PFSK-1 (cell line): ENCODE measurements at regions not wholly inside any gene's neighbourhood (a gene's known extent, or its start where the extent isn't known, plus 50 kb on each side); places are given as distances from the start of the nearest gene placed in this dataset.

ENCODE experiments used
- POLR2AphosphoS5 ChIP-seq: IDR thresholded peaks from 2 replicates; pipeline ENCODE4 v1.6.1; 2012; ENCODE audit warnings: low read depth, mild to moderate bottlenecking, control low read depth, low read length, moderate library complexity
- SIN3A ChIP-seq: IDR thresholded peaks from 2 replicates; pipeline ENCODE4 v1.6.1; 2012; ENCODE audit warnings: mild to moderate bottlenecking, low read length, moderate library complexity, borderline replicate concordance; ENCODE audit not compliant: insufficient read depth
- TAF1 ChIP-seq: IDR thresholded peaks from 2 replicates; pipeline ENCODE4 v1.6.1; 2012; ENCODE audit warnings: low read length, control low read depth, borderline replicate concordance; ENCODE audit not compliant: insufficient read depth

- TF ChIP-seq SIN3A, result no peak
- TF ChIP-seq TAF1, result no peak
- no peak for TF ChIP-seq POLR2AphosphoS5
Measured at GRCh38 chrX:45747905-45748304, 547.2 kb upstream of the DIPK2B start.
